Stomach (tissue), 8 donors: ENCODE measurements at regions not wholly inside any gene's neighbourhood (a gene's known extent, or its start where the extent isn't known, plus 50 kb on each side); places are given as distances from the start of the nearest gene placed in this dataset.

Source experiments
- DNase-seq, 2 donors: peaks; one replicate each; pipeline versions ENCODE4 v3.0.0 to v3.0.0-alpha.2; 2013 to 2019
- H3K27ac ChIP-seq, 5 donors: fragments of 200-600 bp in 4 of 5; sonication (generic) in 4 of 5; one replicate each; pipeline ENCODE4 v1.5.1; 2013 to 2019; ENCODE audit warnings: mild to moderate bottlenecking in 1 of 5, moderate library complexity in 1 of 5
- H3K27me3 ChIP-seq, 3 donors: fragments of 200-600 bp; sonication (generic); one replicate each; pipeline ENCODE4 v1.5.1; 2017 to 2019; ENCODE audit warnings: mixed run types in 1 of 3
- H3K36me3 ChIP-seq, 4 donors: fragments of 200-600 bp; sonication (generic); 1 replicate in 3 of 4; 2 replicates in 1 of 4; pipeline ENCODE4 v1.5.1; 2016 to 2019
- H3K4me1 ChIP-seq, 4 donors: fragments of 200-600 bp; sonication (generic); one replicate each; pipeline ENCODE4 v1.5.1; 2016 to 2019
- H3K4me3 ChIP-seq, 4 donors: fragments of 200-600 bp; sonication (generic) in 3 of 4; one replicate each; pipeline ENCODE4 v1.5.1; 2016 to 2019; ENCODE audit warnings: mild to moderate bottlenecking in 1 of 4
- H3K9me3 ChIP-seq, 4 donors: fragments of 200-600 bp; sonication (generic); one replicate each; pipeline ENCODE4 v1.5.1; 2016 to 2019
- EP300 ChIP-seq: sonication (generic); formaldehyde crosslinking; IDR thresholded peaks from one replicate; pipeline ENCODE4 v1.6.1; 2017; ENCODE audit warnings: antibody characterized with exemption
- POLR2A ChIP-seq, 4 donors: fragments of 450-650 bp; IDR thresholded peaks; one replicate each; pipeline ENCODE4 v1.6.1; 2016; ENCODE audit warnings: antibody characterized with exemption in 4 of 4, control low read depth in 2 of 4, mild to moderate bottlenecking in 1 of 4, moderate library complexity in 1 of 4
- POLR2AphosphoS5 ChIP-seq, 3 donors: sonication (generic); formaldehyde crosslinking; IDR thresholded peaks; one replicate each; pipeline ENCODE4 v1.6.1; 2016; ENCODE audit warnings: antibody characterized with exemption in 3 of 3
- WGBS, 5 donors: extraction: QIAGEN DNeasy Blood & Tissue Kit in 3 of 5; methylation state at CpG; one replicate each; pipeline versions ENCODE4 v1.1.5 to v1.1.7; 2013 to 2018; 5-methylcytosine and 5-hydroxymethylcytosine counted together
- intact Hi-C: fragments of 100-400 bp; cut with DNase I; formaldehyde crosslinking; loops from one replicate; pipeline ENCODE4 v1.15.1; 2023; ENCODE audit warnings: low total_unique reads
- TF ChIP-seq, protein P1 (sequence below), 7 experiments: fragments of 450-650 bp in 4 of 7; fragments of 200-600 bp in 3 of 7; sonication (generic) in 3 of 7; IDR thresholded peaks; one replicate each; pipeline ENCODE4 v1.5.1; 2016 to 2019; ENCODE audit warnings: antibody characterized with exemption in 7 of 7, control low read depth in 2 of 7, mild to moderate bottlenecking in 1 of 7
- donor health status: healthy with polysubstance abuse.
- donor health status: Bipolar disorder and iron deficiency.
- donor health status: healthy.

DNA sequence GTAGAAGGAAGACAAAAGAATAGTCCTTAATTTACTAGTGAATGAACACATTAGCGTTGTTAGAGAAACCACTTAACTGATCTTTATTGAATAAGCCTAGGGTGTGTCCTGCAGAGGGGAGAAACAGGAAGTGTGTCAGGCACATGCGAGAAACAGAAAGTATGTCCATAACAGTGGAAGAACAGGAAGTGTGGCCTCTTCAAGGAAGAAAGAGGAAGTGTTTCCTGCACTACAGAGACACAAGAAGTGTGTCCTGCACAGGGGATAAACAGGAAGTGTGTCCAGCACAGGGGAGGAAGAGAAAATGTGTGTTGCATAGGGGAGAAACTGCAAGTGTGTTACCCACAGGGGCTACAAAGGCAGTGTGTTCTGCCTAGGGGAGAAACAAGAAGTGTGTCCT lies 539.6 kb upstream of the PRKX start:
- H3K9me3 ChIP-seq, result peaks cover 0 to 4% (median 0%) of the 10 kb centered on the region in 4 donors
- H3K27ac ChIP-seq, result no peak overlapping the region
- H3K4me3 ChIP-seq, result no peak overlapping the region
- 31 to 52% (median 39%) methylated on average over 2 of the region's 2 CpGs for WGBS, 5 donors
- no peaks in the 10 kb centered on the region for H3K27me3 ChIP-seq
- no peaks in the 10 kb centered on the region for H3K36me3 ChIP-seq
- intact Hi-C loops, result no loop called here
- peak in 1 of 2 donors; percentile 4 for DNase-seq
- TF ChIP-seq, protein P1, sequence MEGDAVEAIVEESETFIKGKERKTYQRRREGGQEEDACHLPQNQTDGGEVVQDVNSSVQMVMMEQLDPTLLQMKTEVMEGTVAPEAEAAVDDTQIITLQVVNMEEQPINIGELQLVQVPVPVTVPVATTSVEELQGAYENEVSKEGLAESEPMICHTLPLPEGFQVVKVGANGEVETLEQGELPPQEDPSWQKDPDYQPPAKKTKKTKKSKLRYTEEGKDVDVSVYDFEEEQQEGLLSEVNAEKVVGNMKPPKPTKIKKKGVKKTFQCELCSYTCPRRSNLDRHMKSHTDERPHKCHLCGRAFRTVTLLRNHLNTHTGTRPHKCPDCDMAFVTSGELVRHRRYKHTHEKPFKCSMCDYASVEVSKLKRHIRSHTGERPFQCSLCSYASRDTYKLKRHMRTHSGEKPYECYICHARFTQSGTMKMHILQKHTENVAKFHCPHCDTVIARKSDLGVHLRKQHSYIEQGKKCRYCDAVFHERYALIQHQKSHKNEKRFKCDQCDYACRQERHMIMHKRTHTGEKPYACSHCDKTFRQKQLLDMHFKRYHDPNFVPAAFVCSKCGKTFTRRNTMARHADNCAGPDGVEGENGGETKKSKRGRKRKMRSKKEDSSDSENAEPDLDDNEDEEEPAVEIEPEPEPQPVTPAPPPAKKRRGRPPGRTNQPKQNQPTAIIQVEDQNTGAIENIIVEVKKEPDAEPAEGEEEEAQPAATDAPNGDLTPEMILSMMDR (IDR thresholded peaks at IDR 0.05), result no peak
- no peak for TF ChIP-seq EP300
- no peak for TF ChIP-seq POLR2AphosphoS5 (IDR thresholded peaks at IDR 0.05)
- no peak for TF ChIP-seq POLR2A (IDR thresholded peaks at IDR 0.05)
- no peaks in the 10 kb centered on the region for H3K4me1 ChIP-seq

DNA sequence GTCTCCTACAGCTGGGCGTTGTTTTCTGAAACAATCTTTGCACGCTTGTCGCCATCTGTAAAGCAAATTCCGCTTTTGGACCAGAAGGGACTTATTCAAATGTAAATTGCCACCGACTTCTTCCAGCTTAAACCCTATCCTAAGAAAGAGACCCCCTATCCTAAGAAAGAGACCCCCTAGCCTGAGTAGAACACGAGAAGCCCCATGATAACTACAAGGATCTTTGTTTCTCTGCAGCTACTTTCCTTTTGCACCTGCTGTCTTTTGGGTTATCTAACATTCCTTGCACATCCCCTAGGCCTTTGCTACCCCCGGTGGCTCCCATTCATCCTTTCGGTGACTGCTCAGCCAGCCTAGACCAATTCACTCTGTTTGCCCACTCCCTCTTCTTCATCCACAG lies 536.0 kb upstream of the PRKX start:
- no peak for TF ChIP-seq POLR2A (IDR thresholded peaks at IDR 0.05)
- TF ChIP-seq, protein P1 (IDR thresholded peaks at IDR 0.05), result no peak
- no peak for TF ChIP-seq POLR2AphosphoS5 (IDR thresholded peaks at IDR 0.05)
- TF ChIP-seq EP300, result no peak
- no peak for DNase-seq
- intact Hi-C loops, result no loop called here
- Histone ChIP-seq H3K4me3 (no peak overlapping the region), H3K27me3 (no peaks in the 10 kb centered on the region), H3K27ac (no peak overlapping the region), H3K4me1 (no peaks in the 10 kb centered on the region), H3K36me3 (no peaks in the 10 kb centered on the region), H3K9me3 (peaks cover 0 to 4% (median 0%) of the 10 kb centered on the region in 4 donors)
- WGBS, 5 donors, result 55 to 89% (median 58%) methylated on average over 8 of the region's 8 CpGs

DNA sequence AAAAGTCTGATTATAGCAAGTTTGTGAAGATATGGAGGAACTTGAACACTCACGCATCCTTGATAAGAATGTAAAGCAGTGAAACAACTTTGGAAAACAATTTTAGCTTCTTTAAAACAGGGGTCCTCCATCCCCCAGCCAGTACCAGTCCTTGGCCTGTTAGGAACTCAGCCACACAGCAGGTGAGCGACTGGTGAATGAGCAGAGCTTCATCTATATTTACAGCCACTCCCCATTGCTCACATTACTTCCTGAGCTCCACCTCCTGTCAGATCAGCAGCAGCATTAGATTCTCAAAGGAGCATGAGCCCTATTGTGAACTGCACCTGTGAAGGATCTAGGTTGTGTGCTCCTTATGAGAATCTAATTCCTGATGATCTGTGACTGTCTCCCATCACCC lies 530.3 kb upstream of the PRKX start:
- intact Hi-C loops, result no loop called here
- no peaks in the 10 kb centered on the region for H3K4me1 ChIP-seq
- no peaks in the 10 kb centered on the region for H3K27me3 ChIP-seq
- no peaks in the 10 kb centered on the region for H3K36me3 ChIP-seq
- WGBS, 5 donors, result 4 to 93% (median 20%) methylated on average over 2 of the region's 2 CpGs
- no peak overlapping the region for H3K4me3 ChIP-seq
- DNase-seq, result no peak
- no peak overlapping the region for H3K27ac ChIP-seq
- H3K9me3 ChIP-seq, result peaks cover 0 to 26% (median 19%) of the 10 kb centered on the region in 4 donors
- TF ChIP-seq POLR2A (IDR thresholded peaks at IDR 0.05) (no peak), POLR2AphosphoS5 (IDR thresholded peaks at IDR 0.05) (no peak), EP300 (no peak)
- TF ChIP-seq, protein P1 (IDR thresholded peaks at IDR 0.05), result no peak

DNA sequence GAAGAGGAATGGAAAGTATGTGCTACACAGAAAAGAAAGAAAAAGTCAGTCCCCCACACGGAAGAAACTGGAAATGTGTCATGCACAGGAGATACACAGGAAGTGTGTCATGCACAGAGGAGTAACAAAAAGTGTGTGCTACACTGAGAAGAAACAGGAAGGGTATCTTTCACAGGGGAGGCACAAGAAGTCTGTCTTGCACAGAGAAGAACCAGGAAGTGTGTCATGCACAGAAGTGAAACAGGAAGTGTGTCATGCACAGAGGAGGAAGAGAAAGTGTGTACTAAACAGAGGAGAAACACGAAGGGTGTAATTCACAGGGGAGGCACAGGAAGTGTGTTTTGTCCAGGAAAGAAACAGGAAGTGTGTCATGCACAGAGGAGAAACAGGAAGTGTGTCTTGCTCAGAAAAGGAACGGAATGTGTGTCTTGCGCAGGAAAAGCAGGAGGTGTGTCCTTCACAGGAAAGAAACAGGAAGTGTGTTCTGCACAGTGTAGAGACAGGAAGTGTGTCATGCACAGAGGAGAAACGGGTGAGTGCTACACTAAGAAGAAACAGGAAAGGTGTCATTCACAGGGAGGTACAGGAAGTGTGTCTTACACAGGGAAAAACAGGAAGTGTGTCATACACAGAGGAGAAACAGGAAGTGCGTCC lies 527.2 kb upstream of the PRKX start:
- Histone ChIP-seq H3K9me3 (peaks cover 0 to 26% (median 21%) of the 10 kb centered on the region in 4 donors), H3K27ac (no peak overlapping the region), H3K4me1 (no peaks in the 10 kb centered on the region), H3K27me3 (no peaks in the 10 kb centered on the region), H3K36me3 (no peaks in the 10 kb centered on the region), H3K4me3 (no peak overlapping the region)
- 59 to 82% (median 75%) methylated on average over 6 of the region's 6 CpGs for WGBS, 5 donors
- intact Hi-C loops, result no loop called here
- no peak for DNase-seq
- TF ChIP-seq, protein P1 (IDR thresholded peaks at IDR 0.05), result no peak
- no peak for TF ChIP-seq POLR2AphosphoS5 (IDR thresholded peaks at IDR 0.05)
- no peak for TF ChIP-seq POLR2A (IDR thresholded peaks at IDR 0.05)
- TF ChIP-seq EP300, result no peak
